ENCODE measurements at regions not wholly inside any gene's neighbourhood (a gene's known extent, or its start where the extent isn't known, plus 50 kb on each side); places are given as distances from the start of the nearest gene placed in this dataset.

DNA sequence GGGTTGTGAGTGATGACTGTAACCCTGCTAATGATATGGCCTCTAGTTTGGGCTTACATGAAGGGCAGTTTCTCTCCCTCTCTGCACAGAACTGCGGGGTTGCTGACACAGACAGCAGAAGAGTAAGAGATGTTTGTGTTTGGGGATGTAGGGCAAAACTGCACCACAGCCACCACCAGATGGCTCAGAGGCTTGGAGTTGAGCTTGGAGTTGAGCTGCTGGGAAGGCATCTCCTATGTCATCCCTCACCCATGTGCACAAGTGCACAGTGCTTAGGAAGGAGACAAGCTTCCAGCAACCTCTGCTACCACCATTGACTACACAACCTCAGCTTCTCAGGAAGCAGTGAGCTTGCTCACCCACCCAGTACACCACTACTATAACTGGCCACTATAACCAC lies 303.9 kb upstream of the DEFB112 start:
- TF ChIP-seq, protein P1, sequence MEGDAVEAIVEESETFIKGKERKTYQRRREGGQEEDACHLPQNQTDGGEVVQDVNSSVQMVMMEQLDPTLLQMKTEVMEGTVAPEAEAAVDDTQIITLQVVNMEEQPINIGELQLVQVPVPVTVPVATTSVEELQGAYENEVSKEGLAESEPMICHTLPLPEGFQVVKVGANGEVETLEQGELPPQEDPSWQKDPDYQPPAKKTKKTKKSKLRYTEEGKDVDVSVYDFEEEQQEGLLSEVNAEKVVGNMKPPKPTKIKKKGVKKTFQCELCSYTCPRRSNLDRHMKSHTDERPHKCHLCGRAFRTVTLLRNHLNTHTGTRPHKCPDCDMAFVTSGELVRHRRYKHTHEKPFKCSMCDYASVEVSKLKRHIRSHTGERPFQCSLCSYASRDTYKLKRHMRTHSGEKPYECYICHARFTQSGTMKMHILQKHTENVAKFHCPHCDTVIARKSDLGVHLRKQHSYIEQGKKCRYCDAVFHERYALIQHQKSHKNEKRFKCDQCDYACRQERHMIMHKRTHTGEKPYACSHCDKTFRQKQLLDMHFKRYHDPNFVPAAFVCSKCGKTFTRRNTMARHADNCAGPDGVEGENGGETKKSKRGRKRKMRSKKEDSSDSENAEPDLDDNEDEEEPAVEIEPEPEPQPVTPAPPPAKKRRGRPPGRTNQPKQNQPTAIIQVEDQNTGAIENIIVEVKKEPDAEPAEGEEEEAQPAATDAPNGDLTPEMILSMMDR (IDR thresholded peaks at IDR 0.05) = no peak
- TF ChIP-seq RFX5 (IDR thresholded peaks at IDR 0.05; ENCODE audit: low read length) (no peak), RAD21 (IDR thresholded peaks at IDR 0.05; ENCODE audit: low read length) (no peak), SIN3A (IDR thresholded peaks at IDR 0.05; ENCODE audit: borderline replicate concordance, low read depth, low read length) (no peak), TAF1 (IDR thresholded peaks at IDR 0.05; ENCODE audit: borderline replicate concordance, low read depth, low read length) (no peak), FOXJ3 (CRISPR knock-in tag; IDR thresholded peaks at IDR 0.05) (no peak), FOXM1 (IDR thresholded peaks at IDR 0.05; ENCODE audit: low read depth) (no peak), POLR2AphosphoS5 (IDR thresholded peaks at IDR 0.05; ENCODE audit: low read depth, low read length) (no peak), TEAD4 (IDR thresholded peaks at IDR 0.05; ENCODE audit: borderline replicate concordance, insufficient read depth) (no peak)
